ENCODE measurements at regions not wholly inside any gene's neighbourhood (a gene's known extent, or its start where the extent isn't known, plus 50 kb on each side); places are given as distances from the start of the nearest gene placed in this dataset.

DNA sequence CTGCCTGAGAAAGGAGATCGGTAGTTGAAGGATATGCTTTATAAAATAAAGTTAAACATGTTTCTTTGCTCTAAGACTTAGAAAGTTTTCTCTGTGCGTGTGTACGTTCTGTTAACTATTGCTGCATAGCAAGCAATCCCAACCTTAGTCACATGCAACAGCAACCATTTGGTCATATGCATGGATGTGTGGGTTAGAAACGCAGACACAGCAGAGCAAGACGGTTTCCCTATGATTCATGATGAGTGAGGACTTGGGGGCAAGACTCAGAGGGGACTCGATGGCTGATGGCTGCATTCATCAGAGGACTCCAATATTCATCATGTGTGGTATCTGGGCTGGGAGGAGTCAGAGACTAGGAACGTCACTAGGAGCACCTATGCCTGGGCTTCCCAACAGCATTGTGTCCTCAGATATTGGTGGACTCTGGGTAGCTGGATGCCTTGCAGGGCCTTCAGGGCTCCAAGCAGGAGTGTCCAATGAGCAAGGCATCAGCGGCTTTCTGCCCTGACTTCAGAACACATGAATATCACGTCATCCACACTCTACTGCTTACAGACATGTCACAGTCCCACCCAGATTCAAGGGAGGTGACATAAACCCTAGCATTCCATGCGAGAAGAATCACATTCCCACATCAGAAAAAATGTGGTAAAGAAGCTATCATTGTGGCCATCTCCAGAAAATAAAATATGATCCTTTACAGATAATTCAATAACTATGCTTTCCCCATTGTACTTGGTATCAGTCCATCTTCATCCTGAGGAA is 731.2 kb downstream of the TNS3 start:
- intact Hi-C loops (cut with DNase I; ENCODE audit: low total_unique reads), result no loop called here
- 93 to 94% methylated on average over 10 of the region's 10 CpGs for WGBS, 2 donors
- DNase-seq (ENCODE audit: low spot score in 2 of 2), result no peak
- no peak overlapping the region for H3K4me3 ChIP-seq (ENCODE audit: low read depth, poor library complexity, severe bottlenecking)
- no peak for TF ChIP-seq CTCF (IDR thresholded peaks at IDR 0.05)
- no peak for TF ChIP-seq POLR2A (IDR thresholded peaks at IDR 0.05)

DNA sequence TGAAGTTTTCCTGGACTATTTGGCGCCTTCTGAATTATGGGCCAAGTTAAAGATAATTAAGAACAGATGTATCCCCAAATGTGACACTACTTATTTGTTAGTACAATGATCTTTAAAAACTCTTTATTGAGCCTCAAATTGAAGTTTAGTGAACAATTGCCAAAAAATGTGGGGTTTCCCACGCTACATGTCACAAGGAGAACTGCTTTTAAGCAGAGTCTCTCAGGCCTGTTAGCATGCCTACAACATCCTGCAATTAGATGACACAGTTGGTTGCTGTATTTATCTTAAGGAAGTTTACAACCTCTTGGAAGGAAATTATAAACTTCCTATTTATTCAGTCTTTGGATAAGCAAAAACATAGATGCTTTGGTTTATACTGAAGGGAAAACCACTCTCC is 733.0 kb downstream of the TNS3 start:
- intact Hi-C loops (cut with DNase I; ENCODE audit: low total_unique reads), result no loop called here
- no peak for DNase-seq (ENCODE audit: low spot score in 2 of 2)
- no peak for TF ChIP-seq CTCF (IDR thresholded peaks at IDR 0.05)
- no peak for TF ChIP-seq POLR2A (IDR thresholded peaks at IDR 0.05)
- no peak overlapping the region for H3K4me3 ChIP-seq (ENCODE audit: low read depth, poor library complexity, severe bottlenecking)
- WGBS, 2 donors, result 79 to 81% methylated on average over 2 of the region's 2 CpGs

DNA sequence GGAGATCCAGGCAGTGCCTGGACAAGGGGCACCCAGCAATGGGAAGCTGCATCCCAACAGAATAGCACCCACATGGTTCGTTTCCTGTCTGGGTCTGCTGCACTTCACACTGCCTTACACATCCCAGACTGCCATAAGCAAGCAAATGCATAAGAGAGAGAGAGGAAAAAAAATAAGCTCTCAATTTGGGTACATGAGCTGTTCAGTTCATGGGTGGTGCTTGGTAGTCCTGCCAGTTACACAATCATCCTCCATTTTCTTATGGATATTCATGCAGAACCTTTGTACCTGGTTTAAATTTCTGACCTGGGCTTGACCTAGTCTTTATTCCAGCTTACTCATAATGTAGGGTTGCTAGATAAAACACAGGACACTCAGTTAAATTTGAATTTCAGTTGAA is 733.6 kb downstream of the TNS3 start:
- TF ChIP-seq POLR2A (IDR thresholded peaks at IDR 0.05) (no peak), CTCF (IDR thresholded peaks at IDR 0.05) (no peak)
- intact Hi-C loops (cut with DNase I; ENCODE audit: low total_unique reads), result no loop called here
- DNase-seq (ENCODE audit: low spot score in 2 of 2), result no peak
- no peak overlapping the region for H3K4me3 ChIP-seq (ENCODE audit: low read depth, poor library complexity, severe bottlenecking)
- WGBS, 2 donors, result 86 to 94% methylated on average over 1 of the region's 1 CpG

- WGBS, 2 donors, result 72 to 81% methylated on average over 3 of the region's 3 CpGs
- no peak for DNase-seq (ENCODE audit: low spot score in 2 of 2)
- no peak overlapping the region for H3K4me3 ChIP-seq (ENCODE audit: low read depth, poor library complexity, severe bottlenecking)
- intact Hi-C loops (cut with DNase I; ENCODE audit: low total_unique reads), result no loop called here
- TF ChIP-seq POLR2A (IDR thresholded peaks at IDR 0.05), result no peak
- no peak for TF ChIP-seq CTCF (IDR thresholded peaks at IDR 0.05)
These were observed 734.8 kb downstream of the TNS3 start for GRCh38 chr7:46847126-46847525.

DNA sequence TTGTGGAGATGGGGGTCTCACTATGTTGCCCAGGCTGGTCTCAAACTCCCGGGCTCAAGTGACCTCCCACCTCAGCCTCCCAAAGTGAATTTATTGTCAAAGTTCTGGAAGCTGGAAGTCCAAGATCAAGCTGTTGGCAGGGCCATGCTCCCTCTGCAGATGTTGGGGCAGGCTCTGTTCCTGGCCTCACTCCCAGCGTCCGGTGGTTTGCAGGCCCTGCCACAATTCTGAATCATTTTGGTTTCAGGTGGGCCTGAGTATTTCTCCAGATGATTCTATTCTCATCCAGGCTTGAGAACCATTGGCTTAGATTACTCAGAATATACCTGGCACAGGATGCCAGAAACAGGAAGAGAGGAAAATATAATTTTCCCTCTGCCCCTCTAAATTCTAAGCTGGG is 737.4 kb downstream of the TNS3 start:
- TF ChIP-seq POLR2A (IDR thresholded peaks at IDR 0.05), result no peak
- TF ChIP-seq CTCF (IDR thresholded peaks at IDR 0.05), result no peak
- no peak overlapping the region for H3K4me3 ChIP-seq (ENCODE audit: low read depth, poor library complexity, severe bottlenecking)
- DNase-seq (ENCODE audit: low spot score in 2 of 2), result no peak
- intact Hi-C loops (cut with DNase I; ENCODE audit: low total_unique reads), result no loop called here
- 74 to 87% methylated on average over 3 of the region's 3 CpGs for WGBS, 2 donors

DNA sequence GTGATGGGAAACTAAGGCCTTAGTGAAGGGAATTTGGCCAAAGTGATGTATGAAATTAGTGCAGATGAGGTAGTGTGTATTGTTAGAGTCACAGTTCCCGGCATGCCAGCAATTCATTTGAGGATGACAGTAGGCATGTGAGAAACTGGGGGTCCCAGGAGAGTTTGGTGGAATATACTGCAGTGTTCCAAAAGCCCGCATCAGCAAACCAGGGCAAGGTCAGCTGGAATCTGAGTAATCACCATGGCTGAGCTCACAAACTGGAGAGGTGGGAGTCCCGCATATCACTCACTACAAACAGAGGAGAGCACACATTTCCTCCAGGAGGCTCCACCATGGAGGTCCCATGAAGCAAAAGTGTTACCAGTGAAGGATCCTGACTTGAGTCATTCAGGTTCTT is 740.7 kb downstream of the TNS3 start:
- 86 to 92% methylated on average over 3 of the region's 3 CpGs for WGBS, 2 donors
- H3K4me3 ChIP-seq (ENCODE audit: low read depth, poor library complexity, severe bottlenecking), result no peak overlapping the region
- no peak for DNase-seq (ENCODE audit: low spot score in 2 of 2)
- TF ChIP-seq POLR2A (IDR thresholded peaks at IDR 0.05), result no peak
- TF ChIP-seq CTCF (IDR thresholded peaks at IDR 0.05), result no peak
- intact Hi-C loops (cut with DNase I; ENCODE audit: low total_unique reads), result no loop called here
